ENCODE measurements at regions not wholly inside any gene's neighbourhood (a gene's known extent, or its start where the extent isn't known, plus 50 kb on each side); places are given as distances from the start of the nearest gene placed in this dataset.

GRCh38 chr20:57762531-57763234 lies 52.9 kb upstream of the PMEPA1 start:
- Histone ChIP-seq H3K27ac (no peak overlapping the region), H3K4me3 (no peak overlapping the region)

GRCh38 chr20:57761413-57761734 lies 51.6 kb upstream of the PMEPA1 start:
- no peak overlapping the region for H3K27ac ChIP-seq
- no peak overlapping the region for H3K4me3 ChIP-seq

GRCh38 chr20:57760698-57761412 lies 51.0 kb upstream of the PMEPA1 start:
- Histone ChIP-seq H3K27ac (no peak overlapping the region), H3K4me3 (no peak overlapping the region)

GRCh38 chr20:57759724-57760123 lies 49.9 kb upstream of the PMEPA1 start:
- H3K27ac ChIP-seq = no peak overlapping the region
- H3K4me3 ChIP-seq = no peak overlapping the region
